GM06990 (cell line): ENCODE measurements at regions not wholly inside any gene's neighbourhood (a gene's known extent, or its start where the extent isn't known, plus 50 kb on each side); places are given as distances from the start of the nearest gene placed in this dataset.

Source experiments
- DNase-seq: peaks from one replicate; pipeline ENCODE4 v3.0.0-alpha.2; 2011; ENCODE audit not compliant: insufficient read length; ENCODE audit errors: extremely low read depth
- H3K27me3 ChIP-seq: replicated peaks from 2 replicates; pipeline ENCODE4 v1.6.0; 2011; ENCODE audit warnings: low read length; ENCODE audit not compliant: control insufficient read depth, insufficient read depth
- H3K36me3 ChIP-seq: 2 replicates; pipeline ENCODE4 v1.5.1; 2011; ENCODE audit warnings: low read length; ENCODE audit not compliant: control insufficient read depth, insufficient read depth
- H3K4me3 ChIP-seq: replicated peaks from 2 replicates; pipeline ENCODE4 v1.5.1; 2011; ENCODE audit warnings: low read depth, mild to moderate bottlenecking, control low read depth, low read length
- TF ChIP-seq, protein P1 (sequence below): IDR thresholded peaks from 2 replicates; pipeline ENCODE4 v1.5.1; 2011; ENCODE audit warnings: low read length, control low read depth, mild to moderate bottlenecking, inconsistent platforms; ENCODE audit not compliant: insufficient read depth, poor library complexity, severe bottlenecking

DNA sequence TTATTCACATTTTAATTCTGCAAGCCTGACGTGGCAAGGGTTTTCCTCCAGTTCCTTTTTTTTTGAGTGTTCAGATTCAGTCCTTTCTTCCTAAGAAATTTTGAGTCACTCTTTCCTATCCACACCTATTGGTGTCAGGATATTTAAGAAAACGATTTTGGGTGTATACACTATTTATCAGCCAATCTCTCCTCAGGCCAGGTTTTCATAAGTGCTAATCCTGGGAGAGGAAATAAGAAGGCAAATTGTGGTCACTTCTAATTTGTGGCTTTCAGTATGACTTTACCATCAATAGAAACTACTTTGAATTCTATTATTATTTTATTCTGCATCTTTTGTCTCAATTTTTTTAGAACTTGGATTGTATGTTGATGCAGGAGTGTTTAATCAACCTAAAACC lies 174.4 kb downstream of the DSEL start:
- Histone ChIP-seq H3K27me3 (no peaks in the 10 kb centered on the region), H3K36me3 (no peaks in the 10 kb centered on the region), H3K4me3 (no peak overlapping the region)
- DNase-seq: no peak
- TF ChIP-seq, protein P1, sequence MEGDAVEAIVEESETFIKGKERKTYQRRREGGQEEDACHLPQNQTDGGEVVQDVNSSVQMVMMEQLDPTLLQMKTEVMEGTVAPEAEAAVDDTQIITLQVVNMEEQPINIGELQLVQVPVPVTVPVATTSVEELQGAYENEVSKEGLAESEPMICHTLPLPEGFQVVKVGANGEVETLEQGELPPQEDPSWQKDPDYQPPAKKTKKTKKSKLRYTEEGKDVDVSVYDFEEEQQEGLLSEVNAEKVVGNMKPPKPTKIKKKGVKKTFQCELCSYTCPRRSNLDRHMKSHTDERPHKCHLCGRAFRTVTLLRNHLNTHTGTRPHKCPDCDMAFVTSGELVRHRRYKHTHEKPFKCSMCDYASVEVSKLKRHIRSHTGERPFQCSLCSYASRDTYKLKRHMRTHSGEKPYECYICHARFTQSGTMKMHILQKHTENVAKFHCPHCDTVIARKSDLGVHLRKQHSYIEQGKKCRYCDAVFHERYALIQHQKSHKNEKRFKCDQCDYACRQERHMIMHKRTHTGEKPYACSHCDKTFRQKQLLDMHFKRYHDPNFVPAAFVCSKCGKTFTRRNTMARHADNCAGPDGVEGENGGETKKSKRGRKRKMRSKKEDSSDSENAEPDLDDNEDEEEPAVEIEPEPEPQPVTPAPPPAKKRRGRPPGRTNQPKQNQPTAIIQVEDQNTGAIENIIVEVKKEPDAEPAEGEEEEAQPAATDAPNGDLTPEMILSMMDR: no peak

GRCh38 chr18:67337696-67338095 lies 178.8 kb downstream of the DSEL start:
- TF ChIP-seq, protein P1: no peak
- H3K4me3 ChIP-seq: no peak overlapping the region
- no peak for DNase-seq
- H3K36me3 ChIP-seq: no peaks in the 10 kb centered on the region
- H3K27me3 ChIP-seq: no peaks in the 10 kb centered on the region

GRCh38 chr18:67331857-67332256 lies 184.7 kb downstream of the DSEL start:
- no peaks in the 10 kb centered on the region for H3K27me3 ChIP-seq
- no peak overlapping the region for H3K4me3 ChIP-seq
- TF ChIP-seq, protein P1: no peak
- no peak for DNase-seq
- no peaks in the 10 kb centered on the region for H3K36me3 ChIP-seq

- no peaks in the 10 kb centered on the region for H3K36me3 ChIP-seq
- no peak overlapping the region for H3K4me3 ChIP-seq
- no peak for DNase-seq
- TF ChIP-seq, protein P1: no peak
- H3K27me3 ChIP-seq: no peaks in the 10 kb centered on the region
Measured at GRCh38 chr18:67319109-67319508, 197.4 kb downstream of the DSEL start.

GRCh38 chr18:67318651-67319050 lies 197.9 kb downstream of the DSEL start:
- no peaks in the 10 kb centered on the region for H3K27me3 ChIP-seq
- TF ChIP-seq, protein P1: no peak
- DNase-seq: no peak
- H3K4me3 ChIP-seq: no peak overlapping the region
- H3K36me3 ChIP-seq: no peaks in the 10 kb centered on the region

GRCh38 chr18:67310826-67311225 lies 205.7 kb downstream of the DSEL start:
- DNase-seq: no peak
- no peaks in the 10 kb centered on the region for H3K27me3 ChIP-seq
- TF ChIP-seq, protein P1: no peak
- H3K36me3 ChIP-seq: no peaks in the 10 kb centered on the region
- no peak overlapping the region for H3K4me3 ChIP-seq
